NCI-H146 treated with DMSO at 0.1 percent for 48 hours (cell line): ENCODE measurements at regions not wholly inside any gene's neighbourhood (a gene's known extent, or its start where the extent isn't known, plus 50 kb on each side); places are given as distances from the start of the nearest gene placed in this dataset.
"Not testable (repeated sequence)": the region's sequence is repeated elsewhere in the genome, so short reads cannot be mapped to it uniquely, and the experiment has no call there.

ENCODE experiments used
- DNase-seq: peaks from one replicate; lab custom pipeline; 2025; ENCODE audit not compliant: unreplicated experiment; lab: John Stamatoyannopoulos, UW

GRCh38 chr18:60020107-60020925, 120.5 kb downstream of the PMAIP1 start:
- DNase-seq, result no peak

- no peak for DNase-seq
Observed at GRCh38 chr18:60019463-60019840, 119.7 kb downstream of the PMAIP1 start.

DNA sequence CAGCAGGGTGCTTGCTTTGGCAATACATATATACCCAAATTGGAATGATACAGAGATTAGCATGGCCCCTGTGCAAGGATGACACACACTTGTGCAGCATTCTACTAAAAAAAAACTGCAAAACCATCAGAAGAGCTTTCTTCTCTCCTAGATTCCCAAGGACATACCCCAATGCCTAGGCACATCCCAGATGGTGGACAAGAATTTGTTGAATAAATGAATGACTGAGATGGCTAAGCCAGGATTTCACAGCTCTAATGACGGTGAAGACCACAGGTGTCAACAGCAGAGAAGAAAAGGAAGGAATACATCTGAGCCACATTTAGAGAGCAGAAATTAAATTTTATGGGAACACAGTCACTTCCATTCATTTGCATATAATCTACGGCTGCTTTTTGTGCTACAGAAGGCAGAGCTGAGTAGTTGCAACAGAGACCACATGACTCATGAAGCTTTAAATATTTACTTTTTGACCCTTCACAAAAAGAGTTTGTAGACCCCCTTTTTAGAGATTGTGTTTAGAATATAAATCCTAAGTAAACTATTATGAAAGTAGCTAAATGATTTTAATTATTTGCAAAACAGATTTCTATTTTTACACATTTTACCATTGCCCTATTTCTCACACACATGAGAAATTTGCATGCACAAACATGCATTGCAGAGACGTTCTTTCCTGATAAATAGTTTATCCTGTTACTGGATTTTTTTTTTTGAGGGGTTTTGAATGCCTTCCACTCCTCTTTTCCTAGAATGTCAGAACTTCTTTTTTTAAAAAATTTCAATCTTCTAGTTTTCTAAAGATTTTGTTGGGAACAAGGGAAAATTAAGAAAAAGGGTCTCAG, 119.0 kb downstream of the PMAIP1 start:
- DNase-seq, result no peak

DNA sequence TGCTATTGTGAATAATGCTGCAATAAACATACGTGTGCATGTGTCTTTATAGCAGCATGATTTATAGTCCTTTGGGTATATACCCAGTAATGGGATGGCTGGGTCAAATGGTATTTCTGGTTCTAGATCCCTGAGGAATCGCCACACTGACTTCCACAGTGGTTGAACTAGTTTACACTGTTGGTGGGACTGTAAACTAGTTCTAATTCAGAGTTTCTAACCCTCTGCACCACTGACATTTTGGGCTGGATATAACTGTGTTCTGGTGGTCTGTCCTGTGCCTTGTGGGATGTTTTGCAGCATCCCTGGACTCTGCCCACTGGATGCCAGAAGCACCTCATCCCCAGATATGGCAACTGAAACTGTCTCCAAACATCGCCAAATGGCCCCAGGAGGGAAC, 118.3 kb downstream of the PMAIP1 start:
- DNase-seq, result not testable (repeated sequence)

DNA sequence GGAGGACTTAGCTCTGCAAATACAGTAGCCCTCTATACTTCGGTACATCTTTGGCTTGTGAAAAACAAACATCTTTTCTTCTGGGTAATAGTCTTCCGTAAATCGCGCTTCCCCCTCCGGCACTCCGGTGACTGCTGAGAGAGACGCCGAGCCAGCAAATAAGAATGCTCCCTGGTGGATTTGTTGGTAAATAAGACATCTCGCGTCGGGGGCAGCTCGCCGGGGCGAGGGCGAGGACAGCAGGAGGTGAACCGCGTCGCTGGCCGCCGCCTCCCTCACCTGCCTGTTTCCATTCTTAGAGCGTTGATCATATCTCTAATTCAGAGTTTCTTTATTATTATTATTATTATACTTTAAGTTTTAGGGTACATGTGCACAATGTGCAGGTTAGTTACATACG, 117.6 kb downstream of the PMAIP1 start:
- no peak for DNase-seq

- DNase-seq, result not testable (repeated sequence)
Observed at GRCh38 chr18:60015826-60016225, 116.0 kb downstream of the PMAIP1 start.

DNA sequence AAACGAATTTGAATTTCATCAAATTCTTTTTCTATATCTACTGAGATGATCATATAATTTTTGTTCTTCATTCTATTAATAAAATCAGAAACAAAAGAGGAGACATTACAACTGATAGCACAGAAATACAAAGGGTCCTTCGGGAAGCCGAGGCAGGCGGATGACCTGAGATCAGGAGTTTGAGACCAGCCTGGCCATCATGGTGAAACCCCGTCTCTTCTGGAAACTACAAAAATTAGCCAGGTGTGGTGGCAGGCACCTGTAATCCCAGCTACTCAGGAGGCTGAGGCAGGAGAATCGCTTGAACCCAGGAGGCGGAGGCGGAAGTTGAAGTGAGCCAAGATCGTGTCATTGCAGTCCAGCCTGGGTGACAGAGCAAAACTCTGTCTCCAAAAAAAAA, 113.4 kb downstream of the PMAIP1 start:
- DNase-seq, result not testable (repeated sequence)

GRCh38 chr18:60010984-60011383, 111.2 kb downstream of the PMAIP1 start:
- no peak for DNase-seq

DNA sequence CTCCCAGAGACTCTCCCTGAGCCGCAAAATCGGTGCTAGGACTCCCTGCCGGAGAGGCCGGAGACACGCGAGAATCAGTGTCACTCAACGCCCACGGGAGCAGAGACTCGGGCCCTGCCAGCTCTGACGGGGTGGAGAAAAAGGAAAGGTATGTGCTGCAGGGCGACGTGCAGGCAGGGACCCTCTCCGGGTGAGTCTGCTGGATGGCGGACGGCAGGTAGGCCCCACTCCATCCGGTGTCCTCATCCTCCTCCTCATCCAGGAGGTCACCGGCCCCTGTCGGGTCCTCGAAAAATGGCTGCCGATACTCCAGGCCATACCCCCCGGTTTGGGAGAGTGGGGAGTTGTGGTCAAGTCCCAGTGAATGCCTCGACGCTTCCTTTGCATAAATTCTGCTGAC, 110.7 kb downstream of the PMAIP1 start:
- no peak for DNase-seq

DNA sequence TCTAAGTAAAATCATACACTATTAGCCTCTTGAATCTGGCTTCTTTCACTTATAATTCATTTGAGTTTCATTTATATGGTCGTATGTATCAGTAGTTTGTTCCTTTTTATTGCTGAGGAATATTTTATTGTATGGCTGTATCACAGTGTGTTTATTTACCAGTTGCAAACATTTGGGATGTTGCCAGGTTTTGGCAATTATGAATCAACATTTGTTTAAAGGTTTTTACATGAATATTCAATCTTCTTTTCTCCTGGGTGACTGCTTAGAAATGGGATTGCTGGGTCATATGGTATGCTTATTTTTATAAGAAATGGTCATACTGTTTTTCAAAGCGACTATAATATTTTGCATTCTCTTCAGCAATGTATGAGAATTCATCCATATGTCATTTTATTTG, 107.9 kb downstream of the PMAIP1 start:
- DNase-seq, result no peak

- DNase-seq, result no peak
Observed at GRCh38 chr18:60003610-60004185, 103.9 kb downstream of the PMAIP1 start.

DNA sequence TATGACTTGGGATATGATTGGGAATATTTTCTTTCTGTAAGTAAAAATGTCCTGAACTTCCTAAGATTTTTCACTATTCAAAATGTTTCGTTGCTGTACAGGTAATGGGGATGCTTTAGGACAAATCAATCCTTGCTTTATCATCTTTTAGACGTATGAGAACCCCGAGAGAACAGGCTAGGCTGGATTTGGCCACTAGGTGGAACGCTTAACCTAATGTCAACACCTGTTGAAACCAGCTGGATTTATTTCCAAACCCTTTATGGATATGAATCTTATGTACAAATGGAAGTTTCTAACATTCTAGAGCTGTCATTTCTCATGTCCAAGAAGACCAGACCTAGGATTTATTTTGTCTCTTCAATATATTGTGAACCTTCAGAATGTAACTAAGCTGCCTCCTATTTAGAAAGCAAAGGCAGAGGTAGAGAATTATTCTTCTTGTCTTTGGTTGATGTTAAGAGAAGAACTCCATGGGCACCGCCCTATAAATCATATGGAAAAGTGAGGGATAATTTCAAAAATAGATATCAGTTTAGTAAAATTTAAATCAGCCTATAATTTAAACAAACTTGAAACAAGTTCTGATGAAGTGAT, 96.7 kb downstream of the PMAIP1 start:
- DNase-seq, result peak; percentile 70

DNA sequence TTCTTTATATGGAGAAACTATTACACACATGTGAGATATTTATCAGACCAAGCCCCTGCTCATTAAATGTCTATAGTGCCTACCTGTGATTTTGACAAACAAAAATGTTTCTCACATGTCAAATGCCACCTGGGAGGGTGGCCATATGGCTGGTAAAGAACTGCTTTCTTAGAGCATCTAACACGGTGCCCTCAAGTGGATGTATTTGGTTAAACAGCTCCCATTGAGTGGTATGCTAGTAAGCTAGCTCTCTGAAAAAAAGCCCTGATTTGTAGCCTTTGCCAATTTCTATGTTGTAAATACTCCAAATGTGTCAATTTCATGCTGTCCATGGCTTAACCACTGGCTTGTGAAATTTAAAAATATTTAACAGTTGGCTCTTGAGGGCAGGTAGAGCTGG, 94.6 kb downstream of the PMAIP1 start:
- DNase-seq, result no peak

- DNase-seq, result no peak
Observed at GRCh38 chr18:59993560-59993959, 93.8 kb downstream of the PMAIP1 start.

GRCh38 chr18:59990121-59990823, 90.5 kb downstream of the PMAIP1 start:
- DNase-seq, result no peak

- peak; percentile 58 for DNase-seq
Observed at GRCh38 chr18:59988098-59988706, 88.4 kb downstream of the PMAIP1 start.

- DNase-seq, result no peak
Observed at GRCh38 chr18:59987102-59987501, 87.3 kb downstream of the PMAIP1 start.

- no peak for DNase-seq
Observed at GRCh38 chr18:59986139-59986538, 86.3 kb downstream of the PMAIP1 start.

DNA sequence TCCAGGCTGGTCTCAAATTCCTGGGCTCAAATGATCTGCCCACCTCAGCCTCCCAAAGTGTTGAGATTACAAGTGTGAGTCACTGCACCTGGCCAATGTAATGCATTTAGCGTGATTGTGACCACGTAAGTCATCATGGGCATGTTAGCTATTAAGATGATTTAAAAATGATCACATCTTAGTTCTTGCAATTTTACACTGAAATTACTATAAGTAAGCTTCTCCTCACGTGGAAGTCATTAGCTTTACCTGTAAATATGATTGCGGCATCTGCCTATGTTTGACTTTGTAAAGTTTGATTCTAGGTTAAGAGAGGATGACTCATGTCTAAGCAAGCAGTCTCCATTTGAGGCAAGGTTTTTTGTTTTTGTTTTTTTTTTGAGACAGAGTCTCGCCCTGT, 85.5 kb downstream of the PMAIP1 start:
- no peak for DNase-seq

DNA sequence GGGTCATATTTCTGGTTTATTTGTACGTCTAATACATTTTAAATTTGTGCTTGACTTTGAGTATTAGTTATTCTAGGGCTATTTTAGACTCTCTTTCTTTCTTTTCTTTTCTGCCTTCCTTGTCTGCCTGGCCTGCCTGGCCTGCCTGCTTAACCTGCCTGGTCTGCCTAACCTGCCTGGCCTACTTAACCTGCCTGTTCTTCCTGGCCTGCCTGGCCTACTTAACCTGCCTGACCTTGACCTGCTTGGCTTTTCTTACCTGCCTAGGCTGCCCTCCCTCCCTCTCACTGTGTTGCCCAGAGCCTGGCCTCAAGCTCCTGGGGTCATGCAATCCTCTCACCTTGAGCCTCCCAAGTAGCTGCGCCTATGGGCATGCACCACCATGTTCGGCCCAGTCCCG, 83.7 kb downstream of the PMAIP1 start:
- no peak for DNase-seq
